ENCODE measurements at regions not wholly inside any gene's neighbourhood (a gene's known extent, or its start where the extent isn't known, plus 50 kb on each side); places are given as distances from the start of the nearest gene placed in this dataset.
"Not testable (repeated sequence)": the region's sequence is repeated elsewhere in the genome, so short reads cannot be mapped to it uniquely, and the experiment has no call there.

- peak; percentile 20 for DNase-seq
- ATAC-seq (ENCODE audit: poor library complexity); intact Hi-C loops (cut with DNase I): not testable (repeated sequence)
These were observed 714.0 kb downstream of the CDH9 start for GRCh38 chr5:26324273-26324895.

DNA sequence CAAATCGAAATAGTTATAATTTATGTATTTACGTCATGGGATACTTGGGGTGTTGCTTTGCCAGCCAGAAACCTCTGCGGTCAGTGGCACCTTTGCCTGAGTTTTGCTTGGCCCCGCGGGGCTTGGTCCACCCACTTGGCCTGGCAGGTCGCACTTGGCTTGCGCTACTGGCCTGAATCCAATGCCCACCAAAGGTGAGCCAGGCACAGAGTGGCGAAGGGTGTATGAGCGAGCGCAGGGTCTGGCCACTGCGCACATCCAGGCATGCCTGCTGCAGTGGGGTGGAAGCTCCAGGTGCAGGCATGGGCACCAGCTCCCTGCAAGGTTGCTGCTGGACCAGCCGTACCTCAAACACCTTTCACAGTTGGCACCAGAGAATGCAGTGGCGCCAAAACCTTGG is 714.6 kb downstream of the CDH9 start:
- no peak for ATAC-seq (ENCODE audit: poor library complexity)
- peak; percentile 26 for DNase-seq
- intact Hi-C loops (cut with DNase I) = no loop called here

- ATAC-seq (ENCODE audit: poor library complexity) = no peak
- intact Hi-C loops (cut with DNase I) = no loop called here
- DNase-seq = no peak
These were observed 717.1 kb downstream of the CDH9 start for GRCh38 chr5:26321278-26321677.

DNA sequence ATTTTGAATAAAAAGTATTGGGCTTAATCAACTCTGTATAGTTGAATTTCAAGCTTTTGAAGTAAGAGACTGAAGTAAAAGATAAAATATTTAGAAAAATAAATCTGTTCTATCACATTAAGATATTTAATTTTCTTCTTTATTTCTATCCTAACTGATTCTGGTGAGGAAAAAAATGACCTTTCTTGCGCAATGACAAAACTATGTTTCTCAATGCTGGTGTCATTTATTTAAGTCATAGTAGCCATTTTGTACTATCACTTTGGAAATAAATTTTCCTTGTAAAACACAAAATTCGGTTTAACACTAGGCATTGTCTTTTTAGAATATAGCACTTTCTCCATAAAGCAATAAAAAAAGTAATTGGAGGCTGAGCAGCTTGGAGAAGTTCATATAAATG is 728.0 kb downstream of the CDH9 start:
- intact Hi-C loops (cut with DNase I) = no loop called here
- ATAC-seq (ENCODE audit: poor library complexity) (no peak), DNase-seq (no peak)

DNA sequence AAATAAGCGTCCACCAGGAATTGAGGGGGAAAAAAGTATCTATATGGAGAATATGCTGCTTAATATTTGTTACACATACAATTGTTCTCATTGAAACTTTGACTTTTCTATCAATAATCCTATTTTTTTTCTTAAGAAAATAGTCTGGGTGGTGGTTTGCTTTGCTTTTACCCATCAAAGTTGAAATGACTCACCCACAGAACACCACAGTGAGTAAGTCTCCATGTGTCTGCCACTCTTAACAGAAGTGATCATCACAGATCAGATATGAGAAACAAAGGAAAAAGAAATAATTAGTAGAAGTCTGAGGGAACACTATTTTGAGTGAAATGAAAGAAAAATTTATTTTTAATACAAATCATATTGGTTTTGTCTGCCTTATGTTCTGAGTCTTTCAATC is 742.8 kb downstream of the CDH9 start:
- DNase-seq = no peak
- ATAC-seq (ENCODE audit: poor library complexity) = no peak
- intact Hi-C loops (cut with DNase I) = no loop called here

DNA sequence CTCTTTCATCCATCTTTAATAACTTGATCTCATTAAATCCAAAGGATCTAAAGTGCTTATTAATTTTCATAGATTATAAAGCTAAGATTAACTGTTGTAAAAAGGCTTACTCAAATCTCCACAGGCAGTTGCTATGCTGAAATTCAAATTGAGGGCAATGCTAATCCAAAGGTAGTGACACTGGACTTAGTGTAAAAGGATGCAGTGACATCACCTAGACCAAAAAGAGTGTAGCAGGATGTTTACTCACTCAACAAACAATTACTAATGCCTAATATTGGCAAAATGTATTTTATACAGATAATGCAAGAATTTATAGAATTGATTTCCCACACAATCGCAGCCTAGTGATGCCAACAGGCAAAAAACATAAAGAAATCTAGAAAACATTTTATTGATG is 756.2 kb downstream of the CDH9 start:
- ATAC-seq (ENCODE audit: poor library complexity) (no peak), DNase-seq (no peak)
- intact Hi-C loops (cut with DNase I) = no loop called here

- no peak for ATAC-seq (ENCODE audit: poor library complexity)
These were observed 760.3 kb downstream of the CDH9 start for GRCh38 chr5:26278078-26278477.

GRCh38 chr5:26259081-26259480 is 779.3 kb downstream of the CDH9 start:
- intact Hi-C loops (cut with DNase I) = no loop called here
- no peak for DNase-seq
- no peak for ATAC-seq (ENCODE audit: poor library complexity)

More at GRCh38 chr5:26278078-26278477, 760.3 kb downstream of the CDH9 start:
- DNase-seq = no peak
- intact Hi-C loops (cut with DNase I) = no loop called here

DNA sequence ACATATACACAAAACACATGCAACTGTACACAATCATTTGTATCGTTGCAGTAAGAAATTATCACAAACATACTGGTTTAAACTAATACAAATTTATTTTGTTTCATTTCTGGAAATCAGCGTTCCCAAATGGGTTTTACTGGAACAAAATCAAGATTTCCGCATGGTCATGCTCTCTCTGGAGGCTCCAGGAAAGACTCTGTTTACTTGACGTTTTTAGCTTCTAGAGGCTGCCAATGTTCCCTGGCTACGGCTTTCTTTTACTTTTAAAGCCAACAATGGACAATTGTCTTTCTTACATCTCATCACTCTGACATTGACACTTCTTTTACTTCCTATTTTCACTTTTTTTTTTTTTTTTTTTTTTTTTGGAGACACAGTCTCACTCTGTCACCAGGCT is 793.1 kb downstream of the CDH9 start:
- intact Hi-C loops (cut with DNase I) = no loop called here
- DNase-seq (no peak), ATAC-seq (ENCODE audit: poor library complexity) (peak; percentile 49)

DNA sequence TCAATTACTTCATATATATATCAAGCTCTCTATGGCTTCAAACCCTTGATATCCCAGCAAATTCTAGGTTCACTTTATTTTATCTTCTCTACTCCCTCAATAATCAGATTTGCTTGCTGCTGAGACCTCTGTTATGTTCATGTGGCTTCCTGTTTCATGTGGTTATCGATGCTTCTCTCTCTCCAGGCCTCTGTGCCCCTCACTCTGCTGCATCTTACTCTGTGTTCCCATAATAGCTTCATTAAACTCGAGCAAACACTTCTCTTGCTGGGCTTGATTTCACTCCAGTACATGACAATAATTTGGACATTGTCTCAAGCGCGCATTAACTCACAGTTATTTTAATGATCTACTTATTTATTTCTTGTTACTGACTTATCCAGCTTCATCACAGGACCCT is 798.8 kb downstream of the CDH9 start:
- DNase-seq (no peak), ATAC-seq (ENCODE audit: poor library complexity) (no peak)
- intact Hi-C loops (cut with DNase I) = no loop called here

- intact Hi-C loops (cut with DNase I) = no loop called here
- DNase-seq (no peak), ATAC-seq (ENCODE audit: poor library complexity) (no peak)
These were observed 800.9 kb downstream of the CDH9 start for GRCh38 chr5:26237489-26237888.

GRCh38 chr5:26236936-26237335 is 801.5 kb downstream of the CDH9 start:
- intact Hi-C loops (cut with DNase I) = no loop called here
- ATAC-seq (ENCODE audit: poor library complexity) = no peak
- no peak for DNase-seq

DNA sequence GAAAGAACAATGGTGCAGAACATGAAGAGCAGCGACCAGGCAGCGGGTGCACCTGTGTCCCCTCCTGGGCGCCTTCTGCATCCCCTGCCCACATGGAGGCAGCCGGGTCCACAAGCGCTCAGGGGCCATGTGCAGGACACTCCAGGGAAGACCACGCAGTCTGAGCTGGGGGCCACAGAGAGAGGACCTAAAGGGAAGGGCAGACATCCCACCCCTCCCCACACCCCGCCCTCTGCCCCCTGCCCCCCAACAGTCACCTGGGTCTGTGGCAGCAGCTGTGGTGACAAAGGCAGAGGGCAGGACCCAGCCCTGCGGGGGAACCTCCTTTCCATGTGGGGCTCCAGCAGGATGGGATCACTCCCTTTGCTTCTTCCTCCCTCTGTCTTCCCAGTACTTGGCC is 805.7 kb downstream of the CDH9 start:
- intact Hi-C loops (cut with DNase I) = no loop called here

GRCh38 chr5:26231316-26231715 is 807.1 kb downstream of the CDH9 start:
- no peak for DNase-seq
- intact Hi-C loops (cut with DNase I) = no loop called here
- ATAC-seq (ENCODE audit: poor library complexity) = no peak

More for the DNA sequence above, 805.7 kb downstream of the CDH9 start:
- ATAC-seq (ENCODE audit: poor library complexity) (no peak), DNase-seq (no peak)

DNA sequence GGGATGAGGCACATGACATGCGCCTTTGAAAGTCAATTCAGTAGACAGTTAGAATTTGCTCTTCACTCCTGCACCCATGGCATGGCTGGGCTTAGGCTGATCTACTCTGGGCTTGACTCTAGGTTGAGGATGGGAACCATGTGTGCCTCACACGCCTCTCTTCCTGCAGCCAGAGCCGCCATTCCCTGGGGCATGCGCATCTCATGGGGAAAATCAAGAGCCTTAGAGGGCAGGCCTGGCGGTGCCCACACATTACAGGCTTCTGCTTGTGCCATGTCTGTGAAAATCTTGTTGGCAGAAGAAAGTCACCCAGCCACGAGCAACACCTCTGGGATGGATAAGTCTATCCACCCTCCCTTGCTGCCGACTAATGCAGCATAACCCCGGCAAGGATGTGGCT is 808.5 kb downstream of the CDH9 start:
- intact Hi-C loops (cut with DNase I) = no loop called here
- DNase-seq = no peak
- ATAC-seq (ENCODE audit: poor library complexity) = no peak

GRCh38 chr5:26227245-26227644 is 811.1 kb downstream of the CDH9 start:
- intact Hi-C loops (cut with DNase I) = no loop called here
- ATAC-seq (ENCODE audit: poor library complexity) (no peak), DNase-seq (no peak)

- no peak for DNase-seq
- intact Hi-C loops (cut with DNase I) = no loop called here
- no peak for ATAC-seq (ENCODE audit: poor library complexity)
These were observed 833.3 kb downstream of the CDH9 start for GRCh38 chr5:26205121-26205520.

DNA sequence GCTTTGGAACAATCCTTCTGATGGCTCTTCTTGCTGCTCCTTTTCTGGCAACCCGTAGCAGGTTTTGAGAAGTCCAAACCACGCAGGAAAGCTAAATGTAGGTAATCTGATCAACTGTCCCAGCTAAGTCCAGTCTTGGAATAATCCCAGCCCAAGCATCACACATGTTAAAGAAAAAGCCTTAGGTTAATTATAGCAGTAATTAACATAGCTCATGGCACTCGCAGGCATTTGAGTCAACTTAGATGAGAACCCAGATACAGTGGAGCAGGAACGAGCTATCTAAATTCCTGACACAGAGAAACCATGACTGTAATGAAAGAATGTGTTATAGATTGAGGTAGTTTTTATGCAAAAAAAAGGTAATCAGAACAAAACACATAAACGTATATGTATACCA is 844.8 kb downstream of the CDH9 start:
- no peak for ATAC-seq (ENCODE audit: poor library complexity)
- DNase-seq = no peak
- intact Hi-C loops (cut with DNase I) = no loop called here

DNA sequence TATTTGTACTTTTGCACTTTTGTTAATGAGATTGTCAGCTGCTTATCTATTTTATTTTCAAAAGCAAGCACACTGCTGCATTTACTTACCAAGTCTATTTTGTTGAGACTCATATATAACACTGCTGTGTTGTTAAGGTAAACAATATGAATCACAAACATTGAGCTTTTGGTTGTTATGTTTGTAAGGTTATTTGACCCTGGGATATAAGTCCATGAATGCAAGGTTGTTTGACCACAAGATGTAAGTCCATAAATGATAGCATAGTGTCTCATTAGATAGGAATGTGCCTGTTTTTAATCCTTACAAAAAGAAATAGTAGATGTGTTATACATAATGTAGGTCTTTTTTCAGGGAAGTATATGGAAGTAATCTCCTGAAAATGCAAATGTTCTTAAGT is 845.9 kb downstream of the CDH9 start:
- ATAC-seq (ENCODE audit: poor library complexity) (no peak), DNase-seq (no peak)
- intact Hi-C loops (cut with DNase I) = no loop called here

- intact Hi-C loops (cut with DNase I) = no loop called here
- no peak for ATAC-seq (ENCODE audit: poor library complexity)
- no peak for DNase-seq
These were observed 856.8 kb downstream of the CDH9 start for GRCh38 chr5:26181582-26181981.

DNA sequence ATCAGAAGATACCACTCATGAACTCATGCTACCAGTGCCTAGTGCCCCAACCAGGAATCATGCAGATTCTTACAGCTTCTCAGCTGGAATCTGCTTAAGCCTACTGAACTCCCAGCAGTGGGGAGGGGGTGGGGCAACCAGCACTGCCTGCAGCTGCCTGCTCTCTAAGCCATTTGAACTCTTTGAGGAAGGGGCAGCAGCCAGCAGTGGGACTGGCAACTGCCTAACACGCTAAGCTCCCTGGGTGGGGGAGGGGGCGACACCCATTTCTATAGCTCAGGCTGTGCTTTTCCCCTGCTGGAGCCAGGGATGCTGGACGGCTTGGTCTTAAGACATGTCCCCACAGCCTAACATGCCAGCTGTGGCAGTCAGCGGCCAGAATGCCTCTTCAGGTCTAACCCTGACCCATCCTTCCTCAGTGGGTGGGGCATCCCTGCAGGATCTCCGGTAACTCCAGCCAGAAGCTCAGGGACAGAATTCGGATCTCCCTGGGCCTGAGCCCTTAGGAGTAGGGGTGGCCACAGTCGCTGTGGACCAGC is 889.7 kb downstream of the CDH9 start:
- DNase-seq = no peak
- intact Hi-C loops (cut with DNase I) = no loop called here
- ATAC-seq (ENCODE audit: poor library complexity) = no peak
